B cell (primary cell): ENCODE measurements at regions not wholly inside any gene's neighbourhood (a gene's known extent, or its start where the extent isn't known, plus 50 kb on each side); places are given as distances from the start of the nearest gene placed in this dataset.

ENCODE experiments used
- ATAC-seq: fragments of 200-7000 bp; cut with Tn5 transposase; one replicate; pipeline ENCODE4 v1.10.0; 2021; ENCODE audit warnings: low read depth, mild to moderate bottlenecking, moderate number of reproducible peaks, moderate library complexity
- CTCF ChIA-PET: fragments of 350-600 bp; sonication (Branson Sonifier 250); formaldehyde crosslinking; loops from one replicate; lab custom pipeline; 2021; ENCODE audit warnings: antibody characterized with exemption, inconsistent platforms; lab: Charles Lee
- POLR2A ChIA-PET: fragments of 350-600 bp; sonication (Branson Sonifier 250); formaldehyde crosslinking; loops from one replicate; lab custom pipeline; 2021; ENCODE audit warnings: antibody characterized with exemption; lab: Charles Lee
- DNase-seq: peaks from one replicate; pipeline ENCODE4 v3.0.0; 2013
- H2AFZ ChIP-seq: 2 replicates; pipeline ENCODE4 v1.6.1; 2012; ENCODE audit warnings: mild to moderate bottlenecking, low read depth, low read length; ENCODE audit not compliant: insufficient read depth, poor library complexity, severe bottlenecking
- H3K27ac ChIP-seq, 2 donors: 1 replicate in 1 of 2; 2 replicates in 1 of 2; pipeline ENCODE4 v1.5.1; 2012 to 2013; ENCODE audit warnings: low read length in 2 of 2, mild to moderate bottlenecking in 2 of 2, moderate library complexity in 1 of 2
- H3K27me3 ChIP-seq, 4 experiments: fragments of 200-600 bp in 1 of 4; sonication (generic) in 1 of 4; replicated peaks in 1 of 4; 1 replicate in 2 of 4; 2 replicates in 2 of 4; pipeline versions ENCODE4 v1.6.1 to v1.7.0; 2013 to 2016; ENCODE audit warnings: low read length in 3 of 4, mild to moderate bottlenecking in 2 of 4, mixed read lengths in 1 of 4, moderate library complexity in 1 of 4; ENCODE audit not compliant: insufficient read depth in 4 of 4, control insufficient read depth in 3 of 4; ENCODE audit errors: control extremely low read depth in 1 of 4
- H3K36me3 ChIP-seq, 2 experiments: replicated peaks in 1 of 2; 1 replicate in 1 of 2; 2 replicates in 1 of 2; pipeline versions ENCODE4 v1.6.1 to v1.7.1; 2013; ENCODE audit warnings: low read length in 1 of 2; ENCODE audit not compliant: insufficient read depth in 2 of 2, control insufficient read depth in 1 of 2; ENCODE audit errors: control extremely low read depth in 1 of 2, extremely low read depth in 1 of 2
- H3K4me1 ChIP-seq, 2 donors: fragments of 200-600 bp in 1 of 2; sonication (generic) in 1 of 2; 1 replicate in 1 of 2; 2 replicates in 1 of 2; pipeline versions ENCODE4 v1.5.1 to v1.6.1; 2013 to 2017; ENCODE audit warnings: low read length in 2 of 2; ENCODE audit not compliant: control insufficient read depth in 2 of 2, insufficient read depth in 2 of 2
- H3K4me2 ChIP-seq: replicated peaks from 2 replicates; pipeline ENCODE3; 2012; ENCODE audit warnings: mild to moderate bottlenecking, low read depth, low read length; ENCODE audit not compliant: poor library complexity, severe bottlenecking
- H3K4me3 ChIP-seq, 5 experiments: fragments of 200-600 bp in 1 of 5; sonication (generic) in 1 of 5; 1 replicate in 3 of 5; 2 replicates in 2 of 5; pipeline versions ENCODE4 v1.5.1 to v1.7.0; 2011 to 2016; ENCODE audit warnings: low read length in 4 of 5, mild to moderate bottlenecking in 4 of 5, low read depth in 2 of 5, control low read depth in 1 of 5, moderate library complexity in 1 of 5; ENCODE audit not compliant: insufficient read depth in 1 of 5; ENCODE audit errors: control extremely low read depth in 1 of 5, extremely low read depth in 1 of 5
- H3K79me2 ChIP-seq: fragments of 200-600 bp; sonication (generic); one replicate; pipeline ENCODE4 v1.6.0; 2016; ENCODE audit warnings: low read length; ENCODE audit not compliant: control insufficient read depth, insufficient read depth
- H3K9ac ChIP-seq: fragments of 200-600 bp; sonication (generic); 2 replicates; pipeline ENCODE4 v1.6.1; 2017; ENCODE audit warnings: mild to moderate bottlenecking, low read length, moderate library complexity
- H3K9me3 ChIP-seq, 3 donors: one replicate each; pipeline versions ENCODE4 v1.6.1 to v1.7.1; 2013; ENCODE audit warnings: low read length in 2 of 3; ENCODE audit not compliant: control insufficient read depth in 2 of 3, insufficient read depth in 1 of 3; ENCODE audit errors: control extremely low read depth in 1 of 3
- H4K20me1 ChIP-seq: 2 replicates; pipeline ENCODE4 v1.6.0; 2012; ENCODE audit warnings: mild to moderate bottlenecking, low read length; ENCODE audit not compliant: insufficient read depth, control insufficient read depth, poor library complexity, severe bottlenecking
- H3K27ac Mint-ChIP-seq: one replicate; pipeline ENCODE4 v1.8.0; 2021; ENCODE audit warnings: mixed read lengths
- H3K27me3 Mint-ChIP-seq: one replicate; pipeline ENCODE4 v1.8.0; 2021; ENCODE audit warnings: mixed read lengths
- H3K4me1 Mint-ChIP-seq: one replicate; pipeline ENCODE4 v1.8.0; 2021; ENCODE audit warnings: mixed read lengths
- H3K4me3 Mint-ChIP-seq: one replicate; pipeline ENCODE4 v1.8.0; 2021; ENCODE audit warnings: mixed read lengths
- H3K9me3 Mint-ChIP-seq: one replicate; pipeline ENCODE4 v1.8.0; 2022; ENCODE audit warnings: mixed read lengths; ENCODE audit not compliant: insufficient read depth
- CTCF ChIP-seq: fragments of 200-600 bp; IDR thresholded peaks from one replicate; pipeline ENCODE4 v1.8.0; 2022; ENCODE audit warnings: antibody characterized with exemption, mild to moderate bottlenecking
- EZH2 ChIP-seq: IDR thresholded peaks from 2 replicates; pipeline ENCODE4 v1.6.1; 2012; ENCODE audit warnings: borderline replicate concordance, low read depth, mild to moderate bottlenecking, moderate library complexity, low read length; ENCODE audit not compliant: insufficient read depth, poor library complexity, severe bottlenecking
- WGBS: methylation state at CpG from one replicate; pipeline ENCODE4 v1.1.5; 2013; ENCODE audit warnings: missing lambda C conversion rate; ENCODE audit not compliant: insufficient coverage; 5-methylcytosine and 5-hydroxymethylcytosine counted together
- intact Hi-C: fragments of 100-400 bp; cut with micrococcal nuclease; formaldehyde crosslinking; loops from one replicate; pipeline ENCODE4 v1.10.0; 2022

DNA sequence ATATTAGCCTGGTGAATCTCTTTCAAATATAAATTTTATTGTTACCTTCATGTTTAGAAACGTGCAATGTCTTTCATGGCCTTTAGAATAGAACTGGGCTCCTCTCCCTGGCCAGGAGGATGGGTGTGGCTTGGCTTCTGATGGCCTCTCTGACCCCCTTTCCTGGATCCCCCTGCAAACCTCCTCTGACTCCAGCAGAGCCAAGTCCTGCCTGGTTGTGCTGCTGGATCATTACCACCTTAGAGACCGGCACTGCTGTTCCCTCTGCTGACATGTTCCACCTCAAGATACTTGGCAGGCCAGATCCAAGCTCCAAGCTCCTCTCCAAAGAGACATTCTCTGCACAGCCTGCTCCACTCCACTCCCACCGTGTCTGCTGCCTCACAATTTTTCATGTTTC, 823.8 kb upstream of the HS6ST1 start:
- Histone ChIP-seq H3K4me2 (no peak overlapping the region), H3K4me3 (no peak overlapping the region), H3K9ac (no peak overlapping the region), H3K27me3 (no peaks in the 10 kb centered on the region), H3K36me3 (no peaks in the 10 kb centered on the region), H3K79me2 (no peaks in the 10 kb centered on the region), H2AFZ (no peak overlapping the region), H3K4me1 (no peaks in the 10 kb centered on the region), H3K9me3 (no peaks in the 10 kb centered on the region), H4K20me1 (no peaks in the 10 kb centered on the region), H3K27ac (no peak overlapping the region)
- H3K9me3 Mint-ChIP-seq: no peaks in the 10 kb centered on the region
- H3K27me3 Mint-ChIP-seq: peaks cover 4% of the 10 kb centered on the region
- no peak overlapping the region for H3K27ac Mint-ChIP-seq
- intact Hi-C loops: no loop called here
- WGBS: 93% methylated on average over 2 of the region's 3 CpGs
- ChIA-PET CTCF (no interaction called here), POLR2A (no interaction called here)
- no peak overlapping the region for H3K4me3 Mint-ChIP-seq
- no peak for ATAC-seq
- TF ChIP-seq EZH2 (no peak), CTCF (no peak)
- DNase-seq: no peak
- H3K4me1 Mint-ChIP-seq: no peaks in the 10 kb centered on the region

DNA sequence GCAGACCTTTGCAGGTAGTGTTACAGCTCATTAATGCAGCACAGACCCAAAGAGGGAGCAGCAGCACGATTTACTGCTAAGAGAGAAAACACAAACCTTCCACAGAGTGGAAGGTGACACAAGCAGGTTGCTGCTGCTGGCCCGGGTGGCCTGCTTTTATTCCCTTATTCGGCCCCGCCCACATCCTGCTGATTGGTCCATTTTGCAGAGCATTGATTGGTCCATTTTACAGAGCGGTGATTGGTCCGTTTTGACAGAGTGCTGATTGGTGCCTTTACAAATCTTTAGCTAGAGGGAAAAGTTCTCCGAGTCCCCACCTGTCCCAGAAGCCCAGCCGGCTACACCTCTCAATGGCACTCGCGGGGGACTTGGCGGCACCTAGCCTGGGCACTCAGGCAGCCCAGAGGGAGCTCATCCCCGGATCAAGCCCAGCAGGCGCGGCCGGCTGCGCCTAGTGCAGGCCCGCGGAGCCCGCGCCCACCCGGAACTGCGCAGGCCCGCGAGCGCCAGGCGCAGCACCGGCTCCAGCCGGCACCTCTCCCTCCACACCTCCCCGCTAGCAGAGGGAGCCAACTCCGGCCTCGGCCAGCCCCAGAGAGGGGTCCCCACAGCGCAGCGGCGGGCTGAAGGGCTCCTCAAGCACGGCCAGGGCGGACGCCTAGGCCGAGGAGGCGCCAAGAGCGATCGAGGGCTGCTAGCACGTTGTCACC, 825.6 kb upstream of the HS6ST1 start:
- no peak overlapping the region for H2AFZ ChIP-seq
- 96% methylated on average over 36 of the region's 42 CpGs for WGBS

More for the DNA sequence above, 825.6 kb upstream of the HS6ST1 start:
- Histone ChIP-seq H3K27me3 (no peaks in the 10 kb centered on the region), H3K9me3 (no peaks in the 10 kb centered on the region), H3K4me1 (no peaks in the 10 kb centered on the region), H3K4me2 (no peak overlapping the region), H3K4me3 (no peak overlapping the region), H3K36me3 (no peaks in the 10 kb centered on the region), H4K20me1 (no peaks in the 10 kb centered on the region), H3K9ac (no peak overlapping the region), H3K79me2 (no peaks in the 10 kb centered on the region), H3K27ac (no peak overlapping the region)
- DNase-seq (no peak), ATAC-seq (no peak)
- no peaks in the 10 kb centered on the region for H3K9me3 Mint-ChIP-seq
- TF ChIP-seq EZH2: no peak
- TF ChIP-seq CTCF: no peak
- intact Hi-C loops: no loop called here
- H3K4me3 Mint-ChIP-seq: no peak overlapping the region
- POLR2A ChIA-PET: no interaction called here
- CTCF ChIA-PET: no interaction called here
- H3K27me3 Mint-ChIP-seq: peaks cover 4% of the 10 kb centered on the region
- no peak overlapping the region for H3K27ac Mint-ChIP-seq
- H3K4me1 Mint-ChIP-seq: no peaks in the 10 kb centered on the region
